MM.1S (cell line): ENCODE measurements at regions not wholly inside any gene's neighbourhood (a gene's known extent, or its start where the extent isn't known, plus 50 kb on each side); places are given as distances from the start of the nearest gene placed in this dataset.

Experiments used
- DNase-seq: peaks from one replicate; pipeline ENCODE4 v3.0.0-alpha.2; 2015
- H2AFZ ChIP-seq: fragments of 300-600 bp; sonication (generic); 2 replicates; pipeline ENCODE4 v1.6.0; 2016; ENCODE audit warnings: antibody characterized with exemption, low read length
- H3F3A ChIP-seq: fragments of 300-600 bp; sonication (generic); 2 replicates; pipeline ENCODE4 v1.6.1; 2016; ENCODE audit warnings: mild to moderate bottlenecking, antibody characterized with exemption, low read length, moderate library complexity, mixed read lengths; ENCODE audit not compliant: insufficient read depth
- H3K27ac ChIP-seq: fragments of 300-600 bp; sonication (generic); 2 replicates; pipeline ENCODE4 v1.5.1; 2016; ENCODE audit warnings: mild to moderate bottlenecking, low read length
- H3K27me3 ChIP-seq: fragments of 300-600 bp; sonication (generic); replicated peaks from 2 replicates; pipeline ENCODE4 v1.6.0; 2016; ENCODE audit warnings: low read length; ENCODE audit not compliant: insufficient read depth
- H3K36me3 ChIP-seq: fragments of 300-600 bp; sonication (generic); replicated peaks from 2 replicates; pipeline ENCODE4 v1.6.1; 2016; ENCODE audit warnings: mild to moderate bottlenecking, low read length, mixed read lengths; ENCODE audit not compliant: insufficient read depth
- H3K4me1 ChIP-seq: fragments of 300-600 bp; sonication (generic); 2 replicates; pipeline ENCODE4 v1.6.1; 2016; ENCODE audit warnings: low read length, mixed read lengths
- H3K4me2 ChIP-seq: fragments of 300-600 bp; sonication (generic); 2 replicates; pipeline ENCODE4 v1.6.0; 2016; ENCODE audit warnings: low read depth, low read length
- H3K4me3 ChIP-seq: fragments of 300-600 bp; sonication (generic); 2 replicates; pipeline ENCODE4 v1.5.1; 2016; ENCODE audit warnings: low read length, mixed read lengths
- H3K79me2 ChIP-seq: fragments of 300-600 bp; sonication (generic); 2 replicates; pipeline ENCODE4 v1.6.1; 2016; ENCODE audit warnings: mixed run types, low read length, mixed read lengths
- H3K9ac ChIP-seq: fragments of 300-600 bp; sonication (generic); 2 replicates; pipeline ENCODE4 v1.6.1; 2016; ENCODE audit warnings: low read length, mixed read lengths
- H3K9me2 ChIP-seq: fragments of 300-600 bp; sonication (generic); replicated peaks from 2 replicates; pipeline ENCODE4 v1.6.1; 2016; ENCODE audit warnings: mild to moderate bottlenecking, low read length, mixed read lengths; ENCODE audit not compliant: insufficient read depth
- H3K9me3 ChIP-seq: fragments of 300-600 bp; sonication (generic); replicated peaks from 2 replicates; pipeline ENCODE4 v1.6.1; 2016; ENCODE audit warnings: mild to moderate bottlenecking, low read length, mixed read lengths; ENCODE audit not compliant: insufficient read depth
- H4K20me1 ChIP-seq: fragments of 300-600 bp; sonication (generic); 2 replicates; pipeline ENCODE4 v1.6.1; 2016; ENCODE audit warnings: mild to moderate bottlenecking, low read length, moderate library complexity, mixed read lengths; ENCODE audit not compliant: insufficient read depth
- CTCF ChIP-seq: fragments of 300-600 bp; sonication (generic); IDR thresholded peaks from 2 replicates; pipeline ENCODE4 v1.5.1; 2016; ENCODE audit warnings: antibody characterized with exemption, low read length, mixed read lengths
- EZH2 ChIP-seq: fragments of 300-600 bp; sonication (generic); optimal IDR thresholded peaks from 2 replicates; pipeline ENCODE3; 2017; ENCODE audit warnings: low read depth, mild to moderate bottlenecking, antibody characterized with exemption, low read length, mixed read lengths
- EZH2phosphoT487 ChIP-seq: fragments of 300-600 bp; sonication (generic); IDR thresholded peaks from 2 replicates; pipeline ENCODE4 v1.6.1; 2018; ENCODE audit warnings: antibody characterized with exemption, low read length

GRCh38 chr2:4085186-4085585, 381.8 kb downstream of the DCDC2C start:
- no peak overlapping the region for H3K4me2 ChIP-seq
- no peak for DNase-seq
- H4K20me1 ChIP-seq, result no peaks in the 10 kb centered on the region
- H3K9ac ChIP-seq, result no peak overlapping the region
- no peaks in the 10 kb centered on the region for H3K9me2 ChIP-seq
- no peak overlapping the region for H2AFZ ChIP-seq
- no peak overlapping the region for H3K4me3 ChIP-seq
- H3K9me3 ChIP-seq, result no peaks in the 10 kb centered on the region
- no peaks in the 10 kb centered on the region for H3K27me3 ChIP-seq
- no peak for TF ChIP-seq EZH2phosphoT487
- no peaks in the 10 kb centered on the region for H3F3A ChIP-seq
- no peaks in the 10 kb centered on the region for H3K4me1 ChIP-seq
- H3K27ac ChIP-seq, result no peak overlapping the region
- H3K79me2 ChIP-seq, result no peaks in the 10 kb centered on the region
- H3K36me3 ChIP-seq, result no peaks in the 10 kb centered on the region

DNA sequence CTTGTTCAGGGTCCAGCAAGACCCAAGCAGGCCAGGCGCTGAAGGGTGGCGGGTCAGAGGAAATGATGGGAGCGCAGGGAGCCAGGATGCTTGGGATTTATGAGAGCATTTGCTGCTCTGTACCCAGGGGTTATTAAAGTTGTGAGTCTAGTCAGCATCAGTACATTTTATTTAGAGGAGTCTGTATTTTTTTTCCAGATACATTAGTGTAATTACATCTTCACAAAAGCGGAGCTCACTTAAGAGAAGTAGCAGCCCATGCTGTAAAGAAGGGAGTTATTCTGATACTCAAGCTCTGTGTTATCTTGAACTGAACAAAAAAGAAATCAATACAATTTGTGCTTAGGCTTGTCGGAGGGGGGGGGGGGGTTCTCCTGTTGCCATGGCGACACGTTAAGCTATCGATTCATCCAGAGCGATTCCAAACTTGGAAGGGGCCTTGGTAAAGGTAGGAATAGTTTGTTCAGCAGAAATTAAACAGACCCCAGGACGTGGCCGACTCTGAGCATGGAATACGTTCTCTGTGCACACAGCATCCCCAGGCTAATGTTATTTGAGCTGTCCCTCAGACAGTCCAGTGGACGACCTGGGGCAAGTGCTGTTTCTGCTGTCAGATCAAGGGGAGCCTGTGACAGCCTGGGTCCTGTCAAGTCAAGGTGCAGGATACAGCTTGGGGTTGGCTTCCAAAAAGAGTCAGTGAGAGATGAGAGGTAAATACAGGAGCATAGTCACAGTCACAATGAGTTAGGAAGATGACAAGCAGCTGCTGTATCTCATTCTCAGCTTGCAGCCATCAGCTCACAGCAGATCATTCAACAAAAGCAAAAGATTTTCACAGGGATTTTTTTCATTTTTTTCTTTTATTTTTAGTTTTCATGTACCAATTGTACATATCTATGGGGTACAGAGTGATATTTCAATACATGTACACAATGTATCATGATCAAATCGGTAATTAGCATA, 387.6 kb downstream of the DCDC2C start:
- no peaks in the 10 kb centered on the region for H4K20me1 ChIP-seq
- H3K4me2 ChIP-seq, result no peak overlapping the region
- no peaks in the 10 kb centered on the region for H3F3A ChIP-seq
- H3K4me3 ChIP-seq, result no peak overlapping the region
- H3K9me3 ChIP-seq, result no peaks in the 10 kb centered on the region
- no peak overlapping the region for H3K9ac ChIP-seq
- no peaks in the 10 kb centered on the region for H3K79me2 ChIP-seq
- no peaks in the 10 kb centered on the region for H3K27me3 ChIP-seq
- H3K27ac ChIP-seq, result no peak overlapping the region
- H3K4me1 ChIP-seq, result no peaks in the 10 kb centered on the region
- TF ChIP-seq EZH2 (no peak), CTCF (no peak), EZH2phosphoT487 (no peak)
- H3K9me2 ChIP-seq, result no peaks in the 10 kb centered on the region
- H3K36me3 ChIP-seq, result no peaks in the 10 kb centered on the region
- no peak overlapping the region for H2AFZ ChIP-seq
- no peak for DNase-seq

DNA sequence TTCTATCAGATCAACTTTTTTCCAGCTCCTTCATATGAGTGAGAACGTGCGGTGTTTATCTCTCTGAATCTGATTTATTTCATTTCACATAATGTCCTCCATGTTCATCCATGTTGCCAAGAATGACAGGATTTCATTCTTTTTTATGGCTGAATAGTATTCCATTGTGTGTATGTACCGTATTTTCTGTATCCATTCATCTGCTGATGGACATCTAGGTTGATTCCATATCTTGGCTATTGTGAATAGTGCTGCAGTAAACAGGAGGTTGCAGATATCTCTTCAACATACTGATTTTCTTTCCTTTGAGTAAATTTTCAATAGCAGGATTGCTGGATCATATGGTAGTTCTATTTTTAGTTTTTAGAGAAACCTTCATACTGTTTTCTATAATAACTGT, 388.5 kb downstream of the DCDC2C start:
- TF ChIP-seq EZH2 (no peak), EZH2phosphoT487 (no peak), CTCF (no peak)
- H3K27me3 ChIP-seq, result no peaks in the 10 kb centered on the region
- H3K9me2 ChIP-seq, result no peaks in the 10 kb centered on the region
- no peaks in the 10 kb centered on the region for H3K79me2 ChIP-seq
- no peaks in the 10 kb centered on the region for H3K9me3 ChIP-seq
- H4K20me1 ChIP-seq, result no peaks in the 10 kb centered on the region
- H3K4me3 ChIP-seq, result no peak overlapping the region
- H2AFZ ChIP-seq, result no peak overlapping the region
- H3K27ac ChIP-seq, result no peak overlapping the region
- no peak overlapping the region for H3K4me2 ChIP-seq
- no peaks in the 10 kb centered on the region for H3K4me1 ChIP-seq
- no peaks in the 10 kb centered on the region for H3F3A ChIP-seq
- no peak overlapping the region for H3K9ac ChIP-seq
- DNase-seq, result no peak
- no peaks in the 10 kb centered on the region for H3K36me3 ChIP-seq

- H3K9me2 ChIP-seq, result no peaks in the 10 kb centered on the region
- no peak overlapping the region for H3K9ac ChIP-seq
- no peaks in the 10 kb centered on the region for H3K4me1 ChIP-seq
- H3K36me3 ChIP-seq, result no peaks in the 10 kb centered on the region
- H3F3A ChIP-seq, result no peaks in the 10 kb centered on the region
- H3K79me2 ChIP-seq, result no peaks in the 10 kb centered on the region
- no peak overlapping the region for H3K4me2 ChIP-seq
- TF ChIP-seq EZH2phosphoT487 (no peak), CTCF (no peak), EZH2 (no peak)
- H4K20me1 ChIP-seq, result no peaks in the 10 kb centered on the region
- no peak overlapping the region for H3K27ac ChIP-seq
- no peak for DNase-seq
- no peak overlapping the region for H3K4me3 ChIP-seq
- H3K27me3 ChIP-seq, result no peaks in the 10 kb centered on the region
- H3K9me3 ChIP-seq, result no peaks in the 10 kb centered on the region
- no peak overlapping the region for H2AFZ ChIP-seq
These were observed 391.4 kb downstream of the DCDC2C start for GRCh38 chr2:4094743-4095142.
